ENCODE measurements at regions not wholly inside any gene's neighbourhood (a gene's known extent, or its start where the extent isn't known, plus 50 kb on each side); places are given as distances from the start of the nearest gene placed in this dataset.

GRCh38 chr6:128667339-128667858 is 147.0 kb upstream of the PTPRK start:
- no peak for ATAC-seq
- intact Hi-C loops (cut with DNase I) = no loop called here
- Histone ChIP-seq H3K27me3 (ENCODE audit: insufficient read depth in 3 of 3, low read length in 2 of 3) (no peaks in the 10 kb centered on the region), H3K4me3 (no peak overlapping the region), H3K4me1 (no peaks in the 10 kb centered on the region), H3K9me3 (no peaks in the 10 kb centered on the region), H3K27ac (no peak overlapping the region), H3K36me3 (ENCODE audit: insufficient read depth in 1 of 2, low read depth in 1 of 2) (no peaks in the 10 kb centered on the region)
- no peak for TF ChIP-seq CTCF (IDR thresholded peaks at IDR 0.05)
- 78 to 79% (median 78%) methylated on average over 4 of the region's 4 CpGs for WGBS, 3 donors
- no peak for DNase-seq

- Histone ChIP-seq H3K4me1 (no peaks in the 10 kb centered on the region), H3K27ac (no peak overlapping the region)
- 66 to 75% (median 72%) methylated on average over 2 of the region's 2 CpGs for WGBS, 3 donors
Measured at GRCh38 chr6:128666405-128666804, 146.0 kb upstream of the PTPRK start.

GRCh38 chr6:128663238-128663637 is 142.8 kb upstream of the PTPRK start:
- no peak overlapping the region for H3K27ac ChIP-seq
- ATAC-seq = no peak
- H3K9me3 ChIP-seq = no peaks in the 10 kb centered on the region
- WGBS, 3 donors = 81 to 86% (median 86%) methylated on average over 2 of the region's 2 CpGs
- DNase-seq = no peak
- no peaks in the 10 kb centered on the region for H3K4me1 ChIP-seq
- no peak for TF ChIP-seq CTCF (IDR thresholded peaks at IDR 0.05)
- no peaks in the 10 kb centered on the region for H3K27me3 ChIP-seq (ENCODE audit: insufficient read depth in 3 of 3, low read length in 2 of 3)
- no peaks in the 10 kb centered on the region for H3K36me3 ChIP-seq (ENCODE audit: insufficient read depth in 1 of 2, low read depth in 1 of 2)
- intact Hi-C loops (cut with DNase I) = no loop called here
- no peak overlapping the region for H3K4me3 ChIP-seq

More at GRCh38 chr6:128666405-128666804, 146.0 kb upstream of the PTPRK start:
- Histone ChIP-seq H3K4me3 (no peak overlapping the region), H3K9me3 (no peaks in the 10 kb centered on the region), H3K36me3 (ENCODE audit: insufficient read depth in 1 of 2, low read depth in 1 of 2) (no peaks in the 10 kb centered on the region), H3K27me3 (ENCODE audit: insufficient read depth in 3 of 3, low read length in 2 of 3) (no peaks in the 10 kb centered on the region)
- ATAC-seq (no peak), DNase-seq (no peak)
- intact Hi-C loops (cut with DNase I) = no loop called here
- TF ChIP-seq CTCF (IDR thresholded peaks at IDR 0.05) = no peak

- intact Hi-C loops (cut with DNase I) = no loop called here
- Histone ChIP-seq H3K9me3 (no peaks in the 10 kb centered on the region), H3K27ac (no peak overlapping the region), H3K27me3 (ENCODE audit: insufficient read depth in 3 of 3, low read length in 2 of 3) (no peaks in the 10 kb centered on the region), H3K36me3 (ENCODE audit: insufficient read depth in 1 of 2, low read depth in 1 of 2) (no peaks in the 10 kb centered on the region), H3K4me1 (no peaks in the 10 kb centered on the region), H3K4me3 (no peak overlapping the region)
- WGBS, 3 donors = 76 to 79% (median 77%) methylated on average over 5 of the region's 5 CpGs
- no peak for DNase-seq
- ATAC-seq = no peak
- no peak for TF ChIP-seq CTCF (IDR thresholded peaks at IDR 0.05)
Measured at GRCh38 chr6:128659878-128660622, 139.7 kb upstream of the PTPRK start.

GRCh38 chr6:128659276-128659675 is 138.9 kb upstream of the PTPRK start:
- DNase-seq (no peak), ATAC-seq (no peak)
- no peak for TF ChIP-seq CTCF (IDR thresholded peaks at IDR 0.05)
- no peaks in the 10 kb centered on the region for H3K36me3 ChIP-seq (ENCODE audit: insufficient read depth in 1 of 2, low read depth in 1 of 2)
- H3K27ac ChIP-seq = no peak overlapping the region
- H3K27me3 ChIP-seq (ENCODE audit: insufficient read depth in 3 of 3, low read length in 2 of 3) = no peaks in the 10 kb centered on the region
- WGBS, 3 donors = 84 to 90% (median 88%) methylated on average over 1 of the region's 1 CpG
- intact Hi-C loops (cut with DNase I) = no loop called here
- H3K9me3 ChIP-seq = no peaks in the 10 kb centered on the region
- no peaks in the 10 kb centered on the region for H3K4me1 ChIP-seq
- H3K4me3 ChIP-seq = no peak overlapping the region
